Sigmoid colon (tissue), 6 donors: ENCODE measurements at regions not wholly inside any gene's neighbourhood (a gene's known extent, or its start where the extent isn't known, plus 50 kb on each side); places are given as distances from the start of the nearest gene placed in this dataset.

Experiments
- DNase-seq: peaks from one replicate; pipeline ENCODE4 v3.0.0-alpha.2; 2019
- H3K27ac ChIP-seq, 4 donors: fragments of 200-600 bp; sonication (generic); one replicate each; pipeline ENCODE4 v1.5.1; 2016 to 2019; ENCODE audit warnings: mild to moderate bottlenecking in 1 of 4
- H3K27me3 ChIP-seq, 3 donors: fragments of 200-600 bp; sonication (generic); one replicate each; pipeline ENCODE4 v1.5.1; 2019; ENCODE audit warnings: mild to moderate bottlenecking in 1 of 3
- H3K36me3 ChIP-seq, 4 donors: fragments of 200-600 bp; sonication (generic); one replicate each; pipeline ENCODE4 v1.5.1; 2016 to 2019
- H3K4me1 ChIP-seq, 4 donors: fragments of 200-600 bp; sonication (generic); one replicate each; pipeline ENCODE4 v1.5.1; 2017 to 2019
- H3K4me3 ChIP-seq, 4 donors: fragments of 200-600 bp; sonication (generic); one replicate each; pipeline ENCODE4 v1.5.1; 2017 to 2019; ENCODE audit warnings: mild to moderate bottlenecking in 2 of 4, moderate library complexity in 1 of 4
- H3K9me3 ChIP-seq, 4 donors: fragments of 200-600 bp in 3 of 4; sonication (generic) in 3 of 4; one replicate each; pipeline versions ENCODE4 v1.5.1 to v1.6.1; 2013 to 2019
- CTCF ChIP-seq, 4 experiments: fragments of 450-650 bp in 3 of 4; fragments of 200-600 bp in 1 of 4; IDR thresholded peaks; one replicate each; pipeline ENCODE4 v1.5.1; 2016 to 2019; ENCODE audit warnings: antibody characterized with exemption in 4 of 4, mild to moderate bottlenecking in 3 of 4, moderate library complexity in 2 of 4
- EP300 ChIP-seq, 4 donors: sonication (generic); formaldehyde crosslinking; IDR thresholded peaks; one replicate each; pipeline ENCODE4 v1.6.1; 2017; ENCODE audit warnings: antibody characterized with exemption in 4 of 4
- POLR2A ChIP-seq, 2 donors: fragments of 450-650 bp; IDR thresholded peaks; one replicate each; pipeline ENCODE4 v1.6.1; 2016; ENCODE audit warnings: antibody characterized with exemption in 2 of 2, mild to moderate bottlenecking in 2 of 2, moderate library complexity in 2 of 2
- POLR2AphosphoS5 ChIP-seq, 4 donors: sonication (generic); formaldehyde crosslinking; IDR thresholded peaks; one replicate each; pipeline ENCODE4 v1.6.1; 2017; ENCODE audit warnings: antibody characterized with exemption in 4 of 4
- WGBS, 2 donors: extraction: QIAGEN DNeasy Blood & Tissue Kit; methylation state at CpG; one replicate each; pipeline ENCODE4 v1.1.7; 2013; 5-methylcytosine and 5-hydroxymethylcytosine counted together
- intact Hi-C: fragments of 100-400 bp; cut with DNase I; formaldehyde crosslinking; loops from one replicate; pipeline ENCODE4 v1.15.1; 2023
- donor health status: healthy with polysubstance abuse.
- donor health status: healthy.

- H3K4me3 ChIP-seq = no peak overlapping the region
- no peaks in the 10 kb centered on the region for H3K9me3 ChIP-seq
- DNase-seq = no peak
- no peak for TF ChIP-seq CTCF (IDR thresholded peaks at IDR 0.05)
- no peak for TF ChIP-seq EP300 (IDR thresholded peaks at IDR 0.05)
- TF ChIP-seq POLR2AphosphoS5 (IDR thresholded peaks at IDR 0.05) = no peak
- no peak for TF ChIP-seq POLR2A (IDR thresholded peaks at IDR 0.05)
- intact Hi-C loops = no loop called here
- no peak overlapping the region for H3K27ac ChIP-seq
- no peaks in the 10 kb centered on the region for H3K27me3 ChIP-seq
- no peaks in the 10 kb centered on the region for H3K4me1 ChIP-seq
- H3K36me3 ChIP-seq = no peaks in the 10 kb centered on the region
- WGBS, 2 donors = 80 to 90% methylated on average over 3 of the region's 3 CpGs
Observed at GRCh38 chr4:144360146-144360793, 219.8 kb upstream of the GYPA start.

GRCh38 chr4:144362366-144362765 is 221.8 kb upstream of the GYPA start:
- Histone ChIP-seq H3K36me3 (no peaks in the 10 kb centered on the region), H3K9me3 (no peaks in the 10 kb centered on the region), H3K27ac (no peak overlapping the region), H3K4me3 (no peak overlapping the region), H3K4me1 (no peaks in the 10 kb centered on the region), H3K27me3 (no peaks in the 10 kb centered on the region)
- TF ChIP-seq POLR2A (IDR thresholded peaks at IDR 0.05) = no peak
- no peak for TF ChIP-seq CTCF (IDR thresholded peaks at IDR 0.05)
- no peak for TF ChIP-seq POLR2AphosphoS5 (IDR thresholded peaks at IDR 0.05)
- no peak for TF ChIP-seq EP300 (IDR thresholded peaks at IDR 0.05)
- intact Hi-C loops = no loop called here
- no peak for DNase-seq

- TF ChIP-seq CTCF (IDR thresholded peaks at IDR 0.05) (no peak), POLR2AphosphoS5 (IDR thresholded peaks at IDR 0.05) (no peak), POLR2A (IDR thresholded peaks at IDR 0.05) (no peak), EP300 (IDR thresholded peaks at IDR 0.05) (no peak)
- WGBS, 2 donors = 88 to 89% methylated on average over 1 of the region's 1 CpG
- no peak overlapping the region for H3K27ac ChIP-seq
- H3K4me1 ChIP-seq = no peaks in the 10 kb centered on the region
- no peaks in the 10 kb centered on the region for H3K36me3 ChIP-seq
- DNase-seq = no peak
- no peaks in the 10 kb centered on the region for H3K9me3 ChIP-seq
- no peaks in the 10 kb centered on the region for H3K27me3 ChIP-seq
- intact Hi-C loops = no loop called here
- no peak overlapping the region for H3K4me3 ChIP-seq
Observed at GRCh38 chr4:144363890-144364289, 223.4 kb upstream of the GYPA start.

- TF ChIP-seq EP300 (IDR thresholded peaks at IDR 0.05) (no peak), POLR2A (IDR thresholded peaks at IDR 0.05) (no peak), POLR2AphosphoS5 (IDR thresholded peaks at IDR 0.05) (no peak), CTCF (IDR thresholded peaks at IDR 0.05) (no peak)
- Histone ChIP-seq H3K27ac (no peak overlapping the region), H3K4me1 (no peaks in the 10 kb centered on the region), H3K4me3 (no peak overlapping the region), H3K9me3 (no peaks in the 10 kb centered on the region), H3K27me3 (no peaks in the 10 kb centered on the region), H3K36me3 (no peaks in the 10 kb centered on the region)
- intact Hi-C loops = no loop called here
- DNase-seq = no peak
- 77 to 87% methylated on average over 1 of the region's 1 CpG for WGBS, 2 donors
Observed at GRCh38 chr4:144366425-144366824, 225.9 kb upstream of the GYPA start.

- no peak overlapping the region for H3K27ac ChIP-seq
- no peaks in the 10 kb centered on the region for H3K4me1 ChIP-seq
- no peaks in the 10 kb centered on the region for H3K36me3 ChIP-seq
- no peak for DNase-seq
- no peak for TF ChIP-seq POLR2A (IDR thresholded peaks at IDR 0.05)
- TF ChIP-seq POLR2AphosphoS5 (IDR thresholded peaks at IDR 0.05) = no peak
- TF ChIP-seq CTCF (IDR thresholded peaks at IDR 0.05) = no peak
- TF ChIP-seq EP300 (IDR thresholded peaks at IDR 0.05) = no peak
- no peak overlapping the region for H3K4me3 ChIP-seq
- intact Hi-C loops = no loop called here
- no peaks in the 10 kb centered on the region for H3K9me3 ChIP-seq
- H3K27me3 ChIP-seq = no peaks in the 10 kb centered on the region
Observed at GRCh38 chr4:144371485-144371884, 231.0 kb upstream of the GYPA start.
